ENCODE measurements at regions not wholly inside any gene's neighbourhood (a gene's known extent, or its start where the extent isn't known, plus 50 kb on each side); places are given as distances from the start of the nearest gene placed in this dataset.
A peak's percentile ranks its signal among the peaks of the same experiment; 100 is the strongest.
"Not testable (repeated sequence)": the region's sequence is repeated elsewhere in the genome, so short reads cannot be mapped to it uniquely, and the experiment has no call there.

DNA sequence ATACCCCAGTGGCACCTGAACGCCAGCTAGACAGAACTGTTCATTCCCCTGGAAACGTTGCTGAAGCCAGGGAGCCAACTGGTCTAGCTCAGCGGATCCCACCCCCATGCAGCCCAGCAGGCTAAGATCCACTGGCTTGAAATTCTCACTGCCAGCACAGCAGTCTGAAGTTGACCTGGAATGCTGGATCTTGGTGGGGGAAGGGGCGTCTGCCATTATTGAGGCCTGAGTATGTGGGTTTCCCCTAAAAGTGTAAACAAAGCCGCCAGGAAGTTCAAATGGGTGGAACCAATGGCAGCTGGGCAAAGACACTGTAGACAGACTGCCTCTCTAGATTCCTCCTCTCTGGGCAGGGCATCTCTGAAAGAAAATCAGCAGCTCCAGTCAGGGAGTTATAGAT lies 213.0 kb downstream of the NKX6-1 start:
- peak; percentile 27 for DNase-seq (ENCODE audit: low read depth, low spot score)

DNA sequence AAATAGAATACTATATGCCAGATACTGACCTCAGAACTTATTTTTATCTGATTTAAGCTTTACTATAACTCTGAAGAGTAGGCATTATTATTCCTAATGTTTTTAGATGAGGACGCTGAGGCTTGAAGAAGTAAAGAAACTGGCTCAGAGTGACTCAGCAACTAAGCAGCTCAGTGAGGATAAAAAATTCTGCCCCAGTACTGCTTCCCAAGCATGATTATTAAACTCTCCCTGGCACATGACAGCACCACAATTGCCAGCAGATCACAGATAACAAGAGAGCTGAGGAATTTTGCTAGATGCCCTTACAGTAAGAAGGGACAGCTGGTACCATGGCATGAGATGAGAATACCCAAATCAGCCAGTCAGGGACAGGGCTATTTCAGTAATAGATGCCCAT lies 219.4 kb downstream of the NKX6-1 start:
- DNase-seq (ENCODE audit: low read depth, low spot score): no peak

DNA sequence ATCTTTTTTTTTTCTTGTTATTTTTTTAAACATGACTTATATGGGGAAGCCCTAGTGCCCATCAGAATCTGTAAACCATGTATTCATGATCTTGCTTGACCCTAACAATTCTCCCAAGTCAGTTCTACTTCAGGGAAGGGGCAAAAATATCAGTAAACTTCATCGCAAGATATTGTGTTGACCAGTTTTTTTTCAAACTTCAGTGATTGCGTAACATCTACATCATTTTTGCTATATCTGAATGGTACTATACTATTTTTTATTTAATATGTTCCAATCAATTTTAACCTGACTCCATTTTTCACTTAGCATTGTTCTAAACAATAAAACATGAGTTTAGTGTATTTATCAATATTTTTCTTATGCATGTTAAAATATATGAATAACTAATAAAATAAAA lies 221.2 kb downstream of the NKX6-1 start:
- DNase-seq (ENCODE audit: low read depth, low spot score): no peak

DNA sequence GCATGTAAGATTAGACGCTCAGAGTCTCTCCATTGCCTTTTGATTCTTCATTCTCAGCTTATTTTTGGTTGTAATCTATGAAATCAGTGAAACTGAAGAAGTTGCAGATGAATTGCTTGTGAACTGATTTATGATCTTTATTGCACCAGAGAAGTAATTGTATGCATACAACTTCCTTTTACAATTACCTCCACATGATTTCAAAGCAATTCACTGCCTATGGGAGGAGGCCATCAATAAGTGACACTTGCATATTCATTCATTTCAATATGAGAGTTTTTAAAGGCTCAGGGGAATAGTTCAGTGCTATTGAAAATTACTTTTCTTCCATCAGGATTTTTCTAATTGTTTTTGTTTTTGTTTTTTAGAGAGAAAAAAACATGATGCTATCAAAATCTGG lies 222.3 kb downstream of the NKX6-1 start:
- DNase-seq (ENCODE audit: low read depth, low spot score): no peak

- DNase-seq (ENCODE audit: low read depth, low spot score): no peak
Measured at GRCh38 chr4:84269536-84270044, 229.5 kb downstream of the NKX6-1 start.

- DNase-seq (ENCODE audit: low read depth, low spot score): no peak
Measured at GRCh38 chr4:84264652-84265051, 234.4 kb downstream of the NKX6-1 start.

DNA sequence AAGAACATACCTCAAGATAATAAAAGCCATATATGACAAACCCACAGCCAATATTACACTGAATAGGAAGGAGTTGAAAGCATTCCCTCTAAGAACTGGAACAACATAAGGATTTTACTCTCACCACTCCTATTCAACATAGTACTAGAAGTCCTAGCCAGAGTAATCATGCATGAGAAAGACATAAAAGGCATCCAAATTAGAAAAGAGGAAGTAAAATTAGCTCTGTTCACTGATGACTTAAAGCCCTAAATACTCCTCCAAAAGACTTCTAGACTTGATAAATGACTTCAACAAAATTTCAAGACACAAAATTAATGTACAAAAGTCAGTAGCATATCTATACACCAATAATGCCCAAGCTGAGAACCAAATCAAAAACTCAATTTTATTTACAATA lies 235.7 kb downstream of the NKX6-1 start:
- DNase-seq (ENCODE audit: low read depth, low spot score): no peak

GRCh38 chr4:84260495-84260894 lies 238.6 kb downstream of the NKX6-1 start:
- no peak for DNase-seq (ENCODE audit: low read depth, low spot score)

- DNase-seq (ENCODE audit: low read depth, low spot score): peak; percentile 39
Measured at GRCh38 chr4:84258905-84259830, 239.9 kb downstream of the NKX6-1 start.

DNA sequence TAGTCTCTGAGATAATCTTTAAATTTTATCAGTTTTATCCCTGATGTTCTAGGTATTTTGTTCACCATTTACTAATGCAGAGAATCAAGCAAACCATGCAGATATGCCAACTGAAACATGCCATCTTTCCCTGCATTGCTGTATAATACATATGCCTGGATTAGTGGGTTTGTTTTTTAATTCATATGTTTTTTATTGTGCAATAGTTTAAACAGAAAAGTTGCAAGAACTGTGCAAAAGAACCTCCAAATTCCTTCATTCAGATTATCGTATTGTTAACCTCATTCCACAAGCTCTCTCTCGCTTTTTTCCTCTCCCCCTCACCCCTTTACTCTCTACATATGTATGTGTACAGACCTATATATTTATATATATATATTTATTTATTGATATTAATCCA lies 244.6 kb downstream of the NKX6-1 start:
- no peak for DNase-seq (ENCODE audit: low read depth, low spot score)

GRCh38 chr4:84249521-84249920 lies 249.6 kb downstream of the NKX6-1 start:
- no peak for DNase-seq (ENCODE audit: low read depth, low spot score)

DNA sequence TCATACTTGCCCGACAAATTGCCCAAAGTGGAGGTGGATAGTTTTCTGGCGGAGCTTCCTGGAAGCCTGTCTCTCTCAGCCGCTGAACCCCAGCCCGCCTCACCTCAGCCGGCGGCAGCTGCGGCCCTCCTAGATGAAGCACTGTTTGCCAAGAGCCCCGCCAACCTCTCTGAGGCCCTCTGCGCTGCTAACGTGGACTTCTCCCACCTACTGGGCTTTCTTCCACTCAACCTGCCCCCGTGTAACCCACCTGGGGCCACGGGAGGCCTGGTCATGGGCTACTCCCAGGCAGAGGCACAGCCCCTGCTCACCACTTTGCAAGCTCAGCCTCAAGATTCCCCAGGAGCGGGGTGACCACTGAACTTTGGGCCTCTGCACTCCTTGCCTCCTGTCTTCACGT lies 254.1 kb downstream of the NKX6-1 start:
- DNase-seq (ENCODE audit: low read depth, low spot score): not testable (repeated sequence)

GRCh38 chr4:84244346-84244801 lies 254.7 kb downstream of the NKX6-1 start:
- DNase-seq (ENCODE audit: low read depth, low spot score): peak; percentile 8

GRCh38 chr4:84243685-84244084 lies 255.4 kb downstream of the NKX6-1 start:
- DNase-seq (ENCODE audit: low read depth, low spot score): no peak

DNA sequence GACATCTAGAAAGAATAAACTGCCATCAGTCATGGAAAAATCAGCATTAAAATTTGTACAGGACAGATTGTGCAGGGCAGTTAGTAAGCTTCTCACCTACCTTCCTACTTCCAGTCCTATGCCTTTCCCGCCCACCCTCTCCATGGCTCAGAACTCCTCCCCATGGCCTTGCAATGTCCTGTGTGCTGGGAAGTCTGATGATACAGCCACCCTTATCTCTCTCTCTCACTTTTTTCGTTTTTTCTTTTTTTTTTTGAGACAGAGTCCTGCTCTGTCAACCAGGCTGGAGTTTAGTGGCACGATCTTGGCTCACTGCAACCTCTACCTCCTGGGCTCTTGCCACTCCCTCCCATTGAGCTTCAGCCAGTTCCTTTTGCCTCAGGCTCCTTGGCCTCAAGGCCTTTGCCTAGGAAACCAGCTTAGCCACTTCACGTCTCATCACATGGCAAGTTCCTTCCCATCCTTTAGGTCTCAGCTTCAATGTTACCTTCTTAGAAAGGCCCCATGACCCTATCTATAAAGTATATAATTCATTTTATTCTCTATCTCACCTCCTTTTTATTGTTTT lies 259.7 kb downstream of the NKX6-1 start:
- peak; percentile 60 for DNase-seq (ENCODE audit: low read depth, low spot score)

DNA sequence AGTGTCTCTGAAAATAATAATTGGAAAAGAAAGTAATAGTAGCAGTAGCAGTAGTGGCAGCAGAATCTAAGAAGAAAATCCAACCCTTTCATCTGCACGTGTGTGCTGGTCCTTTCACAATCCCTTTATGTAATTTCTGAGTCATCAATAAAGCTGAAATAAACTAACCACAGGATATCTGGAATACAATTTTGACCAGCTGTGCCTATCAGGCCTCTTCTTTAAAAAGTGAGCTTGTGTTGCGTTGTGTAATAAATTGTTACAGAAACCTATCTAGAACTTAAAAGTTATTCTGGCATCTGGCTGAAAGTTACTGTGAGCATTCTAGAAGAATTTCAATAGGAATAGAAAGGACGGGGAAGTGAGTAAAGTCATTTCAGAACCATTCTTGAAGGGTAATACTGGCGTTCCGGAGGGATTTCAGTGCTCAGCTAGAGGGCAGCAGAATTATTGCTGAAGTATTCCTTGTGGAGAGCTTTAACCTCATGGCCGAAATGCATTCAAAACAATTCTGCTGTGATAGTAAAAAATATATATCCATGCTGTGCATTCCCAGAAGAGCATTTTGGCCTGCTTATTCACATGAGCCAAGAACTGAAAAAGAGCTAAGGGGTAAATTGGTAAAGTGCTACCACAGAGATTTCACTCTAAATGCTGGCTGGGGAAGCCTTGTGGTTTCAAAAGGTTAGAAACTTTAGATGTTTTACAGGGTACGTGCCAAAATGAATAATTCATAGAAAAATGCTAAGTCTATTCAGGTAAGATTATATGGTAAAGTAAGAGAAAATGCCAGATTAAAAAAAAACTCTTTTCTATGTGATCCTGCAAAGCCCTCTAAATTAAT lies 260.6 kb downstream of the NKX6-1 start:
- DNase-seq (ENCODE audit: low read depth, low spot score): no peak

GRCh38 chr4:84237008-84237407 lies 262.1 kb downstream of the NKX6-1 start:
- DNase-seq (ENCODE audit: low read depth, low spot score): no peak

DNA sequence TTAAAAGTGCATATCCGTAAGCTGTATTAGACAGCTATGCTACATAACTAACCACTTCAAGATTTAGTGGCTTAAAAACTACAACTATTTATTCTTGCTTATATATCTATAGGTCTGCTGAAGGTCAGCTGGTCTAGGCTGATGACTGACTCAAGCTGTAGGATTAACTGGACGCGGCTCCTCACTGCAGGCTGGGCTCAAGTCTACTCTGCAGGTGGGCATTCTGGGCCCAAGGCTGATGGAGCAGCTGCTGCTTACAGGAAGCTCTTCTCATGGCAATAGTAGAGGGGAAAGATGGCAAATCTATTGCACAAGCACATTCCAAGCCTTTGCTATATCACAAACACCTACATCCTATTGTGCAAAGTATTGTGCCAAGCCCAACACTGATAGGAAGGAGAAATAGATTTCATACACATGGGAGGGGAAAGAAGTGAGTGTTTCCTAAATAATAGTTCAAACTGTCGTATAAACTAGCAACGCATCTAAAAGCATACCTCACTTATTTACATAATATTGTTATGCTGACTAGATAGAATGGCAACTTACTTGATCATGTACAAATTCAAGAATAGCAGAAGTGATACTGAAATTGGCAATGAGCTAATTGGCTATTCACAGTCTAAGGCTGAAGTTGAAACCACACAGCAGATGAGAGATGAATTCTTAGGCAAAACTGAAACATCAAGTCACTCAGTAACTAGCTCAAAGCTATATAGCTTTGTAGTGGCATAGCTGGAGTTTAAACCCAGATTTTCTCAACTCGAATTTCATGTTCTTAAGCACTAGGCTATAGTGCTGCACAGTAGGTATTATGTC lies 263.8 kb downstream of the NKX6-1 start:
- no peak for DNase-seq (ENCODE audit: low read depth, low spot score)

DNA sequence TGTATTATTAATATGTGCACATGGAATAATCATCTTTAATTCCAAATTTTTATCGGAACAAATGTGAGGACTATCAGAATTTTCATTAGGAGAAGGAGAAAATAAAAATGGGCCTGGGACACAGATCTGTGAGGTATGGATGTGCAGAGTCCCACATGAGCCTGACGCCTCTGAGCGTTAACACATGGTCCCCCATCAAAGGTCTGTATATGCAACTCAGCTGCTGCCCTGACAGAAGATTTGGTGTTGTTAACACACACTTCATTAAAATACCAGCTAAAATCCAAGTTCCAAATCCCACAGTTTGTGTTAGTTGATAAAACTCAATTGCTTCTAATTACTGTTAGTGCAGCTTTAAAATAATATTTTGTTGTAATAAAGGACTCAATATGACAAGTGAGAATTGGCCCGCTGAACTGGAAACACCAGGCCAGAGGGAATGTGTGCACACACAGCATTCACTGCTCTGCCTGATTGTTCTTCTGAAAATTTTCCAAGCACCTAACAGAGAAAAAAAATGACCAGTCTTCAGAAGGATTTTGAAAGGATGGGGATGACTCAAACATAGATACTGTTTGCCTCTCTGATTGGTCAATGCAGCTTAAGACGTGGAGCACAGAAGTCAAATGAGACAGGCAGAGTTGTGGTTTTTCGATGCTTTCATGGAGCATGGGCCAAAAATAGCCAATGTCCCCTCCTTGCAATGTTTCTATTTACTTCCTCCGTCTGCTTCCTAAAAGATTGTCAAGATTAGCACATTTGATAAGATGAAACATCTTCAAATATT lies 266.6 kb downstream of the NKX6-1 start:
- DNase-seq (ENCODE audit: low read depth, low spot score): no peak

DNA sequence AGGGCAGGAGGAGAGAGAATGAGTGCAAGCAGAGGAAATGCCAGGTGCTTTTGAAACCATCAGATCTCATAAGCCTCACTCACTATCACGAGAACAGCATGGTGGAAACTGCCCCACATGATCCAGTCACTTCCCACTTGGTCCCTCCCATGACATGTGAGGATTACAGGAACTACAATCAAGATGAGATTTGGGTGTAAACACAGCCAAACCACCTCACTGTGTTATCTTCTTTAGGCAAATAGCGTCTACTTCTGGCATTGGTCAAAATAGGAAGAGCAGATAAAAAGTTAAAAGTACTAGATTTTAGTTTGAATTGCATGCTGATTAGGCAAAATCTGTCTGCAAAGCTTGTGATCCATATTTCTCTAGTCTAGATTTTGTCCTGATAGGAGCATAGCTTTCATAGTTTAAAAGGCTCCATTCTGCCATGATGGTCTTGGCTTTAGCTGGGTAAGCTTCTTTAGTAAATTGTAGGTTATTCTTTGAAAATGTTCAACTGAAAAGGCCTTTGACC lies 267.5 kb downstream of the NKX6-1 start:
- DNase-seq (ENCODE audit: low read depth, low spot score): no peak
